Fibroblast of lung (primary cell): ENCODE measurements at regions not wholly inside any gene's neighbourhood (a gene's known extent, or its start where the extent isn't known, plus 50 kb on each side); places are given as distances from the start of the nearest gene placed in this dataset.

Experiments
- DNase-seq, 2 donors: peaks; one replicate each; pipeline versions ENCODE4 v3.0.0 to v3.0.0-alpha.2; 2010; ENCODE audit warnings: low read depth in 2 of 2
- H2AFZ ChIP-seq: 2 replicates; pipeline ENCODE4 v1.5.1; 2012; ENCODE audit warnings: low read length, control low read depth, inconsistent platforms
- H3K27ac ChIP-seq: 2 replicates; pipeline ENCODE4 v1.5.1; 2011; ENCODE audit warnings: low read length, control low read depth; ENCODE audit not compliant: insufficient read depth
- H3K27me3 ChIP-seq: 2 replicates; pipeline ENCODE4 v1.5.1; 2011; ENCODE audit warnings: mild to moderate bottlenecking, low read length; ENCODE audit not compliant: control insufficient read depth, insufficient read depth
- H3K36me3 ChIP-seq: 2 replicates; pipeline ENCODE4 v1.5.1; 2011; ENCODE audit warnings: low read length; ENCODE audit not compliant: control insufficient read depth, insufficient read depth
- H3K4me1 ChIP-seq: 2 replicates; pipeline ENCODE4 v1.5.1; 2011; ENCODE audit warnings: low read length; ENCODE audit not compliant: control insufficient read depth, insufficient read depth; ENCODE audit errors: extremely low read depth
- H3K4me2 ChIP-seq: 2 replicates; pipeline ENCODE4 v1.5.1; 2011; ENCODE audit warnings: low read length, control low read depth; ENCODE audit not compliant: insufficient read depth; ENCODE audit errors: extremely low read depth
- H3K4me3 ChIP-seq, 4 experiments: fragments of 200-600 bp in 1 of 4; sonication (generic) in 1 of 4; replicated peaks in 1 of 4; 2 replicates each; pipeline ENCODE4 v1.5.1; 2011 to 2016; ENCODE audit warnings: low read length in 4 of 4, low read depth in 3 of 4, mild to moderate bottlenecking in 3 of 4, control low read depth in 2 of 4, inconsistent platforms in 1 of 4, mixed read lengths in 1 of 4; ENCODE audit not compliant: insufficient read depth in 1 of 4; ENCODE audit errors: control extremely low read depth in 1 of 4
- H3K79me2 ChIP-seq: 2 replicates; pipeline ENCODE4 v1.5.1; 2012; ENCODE audit warnings: mild to moderate bottlenecking, low read length, inconsistent platforms; ENCODE audit not compliant: control insufficient read depth, insufficient read depth
- H3K9ac ChIP-seq: 2 replicates; pipeline ENCODE4 v1.5.1; 2011; ENCODE audit warnings: mild to moderate bottlenecking, low read length, control low read depth; ENCODE audit not compliant: insufficient read depth
- H3K9me3 ChIP-seq: 2 replicates; pipeline ENCODE4 v1.5.1; 2012; ENCODE audit warnings: low read depth, low read length; ENCODE audit not compliant: control insufficient read depth, insufficient read depth
- H4K20me1 ChIP-seq: 2 replicates; pipeline ENCODE4 v1.5.1; 2011; ENCODE audit warnings: low read length; ENCODE audit not compliant: control insufficient read depth, insufficient read depth; ENCODE audit errors: extremely low read depth
- CTCF ChIP-seq, 2 donors: IDR thresholded peaks in 1 of 2; conservative IDR thresholded peaks in 1 of 2; 1 replicate in 1 of 2; 2 replicates in 1 of 2; pipeline ENCODE4 v1.5.1; 2011 to 2012; ENCODE audit warnings: low read length in 2 of 2, control low read depth in 1 of 2, inconsistent platforms in 1 of 2, low read depth in 1 of 2, mild to moderate bottlenecking in 1 of 2
- EZH2 ChIP-seq: IDR thresholded peaks from 2 replicates; pipeline ENCODE4 v1.5.1; 2012; ENCODE audit warnings: low read length, control low read depth, mild to moderate bottlenecking; ENCODE audit errors: missing control alignments

- H3K4me1 ChIP-seq: no peaks in the 10 kb centered on the region
- H3K27ac ChIP-seq: no peak overlapping the region
- no peaks in the 10 kb centered on the region for H3K36me3 ChIP-seq
- H2AFZ ChIP-seq: no peak overlapping the region
- H3K9me3 ChIP-seq: no peaks in the 10 kb centered on the region
- no peak for TF ChIP-seq CTCF (conservative IDR thresholded peaks at IDR 0.05 in 1 of 2, IDR thresholded peaks at IDR 0.05 in 1 of 2; ENCODE audit: low read depth in 1 of 2, low read length in 2 of 2)
- no peak for TF ChIP-seq EZH2
- H4K20me1 ChIP-seq: no peaks in the 10 kb centered on the region
- no peak overlapping the region for H3K4me2 ChIP-seq
- DNase-seq: peak in 1 of 2 donors; percentile 58
- no peak overlapping the region for H3K9ac ChIP-seq
- no peak overlapping the region for H3K4me3 ChIP-seq
- H3K27me3 ChIP-seq: no peaks in the 10 kb centered on the region
- no peaks in the 10 kb centered on the region for H3K79me2 ChIP-seq
Observed at GRCh38 chr3:151660885-151661284, 72.8 kb upstream of the AADACL2 start.

GRCh38 chr3:151644986-151645385 lies 88.7 kb upstream of the AADACL2 start:
- no peak overlapping the region for H3K9ac ChIP-seq
- H3K36me3 ChIP-seq: no peaks in the 10 kb centered on the region
- no peaks in the 10 kb centered on the region for H3K79me2 ChIP-seq
- no peak overlapping the region for H3K27ac ChIP-seq
- H3K9me3 ChIP-seq: no peaks in the 10 kb centered on the region
- no peaks in the 10 kb centered on the region for H3K4me1 ChIP-seq
- TF ChIP-seq CTCF (conservative IDR thresholded peaks at IDR 0.05 in 1 of 2, IDR thresholded peaks at IDR 0.05 in 1 of 2; ENCODE audit: low read depth in 1 of 2, low read length in 2 of 2) (no peak), EZH2 (no peak)
- H3K4me3 ChIP-seq: no peak overlapping the region
- no peak overlapping the region for H2AFZ ChIP-seq
- H4K20me1 ChIP-seq: no peaks in the 10 kb centered on the region
- no peak for DNase-seq
- no peaks in the 10 kb centered on the region for H3K27me3 ChIP-seq
- H3K4me2 ChIP-seq: no peak overlapping the region

DNA sequence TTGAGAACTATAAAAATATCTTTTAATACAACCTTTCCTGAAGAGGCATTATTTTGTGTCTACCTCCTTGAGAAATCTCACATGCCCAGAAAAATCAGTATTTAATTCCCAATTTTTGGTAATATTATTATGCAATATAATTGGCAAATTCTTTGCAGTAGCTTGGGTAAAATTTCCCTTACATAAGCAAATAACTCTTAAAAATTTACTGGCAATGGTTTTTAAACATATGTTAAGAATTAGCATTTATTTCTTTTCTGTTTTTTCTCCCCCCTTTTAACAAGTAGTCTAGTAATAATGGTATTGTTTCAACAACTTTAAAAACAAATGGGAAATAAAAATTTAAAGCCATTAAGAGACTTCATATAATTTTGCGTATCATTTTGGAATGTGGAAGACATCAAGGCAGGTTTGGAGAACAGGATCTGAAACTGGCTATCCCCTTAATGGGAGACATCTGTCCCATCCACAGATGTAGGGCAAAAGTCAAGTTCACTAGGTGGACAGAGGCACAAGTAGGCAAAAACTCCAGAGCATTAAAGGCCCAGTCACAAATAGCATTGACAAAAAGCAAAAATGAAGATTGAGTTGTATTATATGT lies 89.6 kb upstream of the AADACL2 start:
- H3K4me2 ChIP-seq: no peak overlapping the region
- no peak for DNase-seq
- H3K9me3 ChIP-seq: no peaks in the 10 kb centered on the region
- no peaks in the 10 kb centered on the region for H3K36me3 ChIP-seq
- no peak overlapping the region for H3K4me3 ChIP-seq
- no peak overlapping the region for H2AFZ ChIP-seq
- H4K20me1 ChIP-seq: no peaks in the 10 kb centered on the region
- H3K27ac ChIP-seq: no peak overlapping the region
- H3K4me1 ChIP-seq: no peaks in the 10 kb centered on the region
- TF ChIP-seq EZH2: no peak
- no peak for TF ChIP-seq CTCF (conservative IDR thresholded peaks at IDR 0.05 in 1 of 2, IDR thresholded peaks at IDR 0.05 in 1 of 2; ENCODE audit: low read depth in 1 of 2, low read length in 2 of 2)
- no peak overlapping the region for H3K9ac ChIP-seq
- no peaks in the 10 kb centered on the region for H3K27me3 ChIP-seq
- H3K79me2 ChIP-seq: no peaks in the 10 kb centered on the region
